RCC 7860 (cell line): ENCODE measurements at regions not wholly inside any gene's neighbourhood (a gene's known extent, or its start where the extent isn't known, plus 50 kb on each side); places are given as distances from the start of the nearest gene placed in this dataset.
A peak's percentile ranks its signal among the peaks of the same experiment; 100 is the strongest.
"Not testable (repeated sequence)": the region's sequence is repeated elsewhere in the genome, so short reads cannot be mapped to it uniquely, and the experiment has no call there.

Experiments used
- DNase-seq: peaks from one replicate; pipeline ENCODE4 v3.0.0-alpha.2; 2015; ENCODE audit warnings: low spot score
- FAIRE-seq: peaks from 2 replicates; lab custom pipeline; 2012; peaks lifted over from hg19 to GRCh38; lab: Jason Lieb, UNC

- no peak for FAIRE-seq
- DNase-seq = no peak
Measured at GRCh38 chr1:189696297-189696696, 781.4 kb downstream of the BRINP3 start.

- FAIRE-seq (no peak), DNase-seq (no peak)
Measured at GRCh38 chr1:189697113-189697512, 780.6 kb downstream of the BRINP3 start.

- FAIRE-seq = no peak
- no peak for DNase-seq
Measured at GRCh38 chr1:189701606-189702005, 776.1 kb downstream of the BRINP3 start.

GRCh38 chr1:189706594-189706993, 771.1 kb downstream of the BRINP3 start:
- DNase-seq = no peak
- FAIRE-seq = no peak

DNA sequence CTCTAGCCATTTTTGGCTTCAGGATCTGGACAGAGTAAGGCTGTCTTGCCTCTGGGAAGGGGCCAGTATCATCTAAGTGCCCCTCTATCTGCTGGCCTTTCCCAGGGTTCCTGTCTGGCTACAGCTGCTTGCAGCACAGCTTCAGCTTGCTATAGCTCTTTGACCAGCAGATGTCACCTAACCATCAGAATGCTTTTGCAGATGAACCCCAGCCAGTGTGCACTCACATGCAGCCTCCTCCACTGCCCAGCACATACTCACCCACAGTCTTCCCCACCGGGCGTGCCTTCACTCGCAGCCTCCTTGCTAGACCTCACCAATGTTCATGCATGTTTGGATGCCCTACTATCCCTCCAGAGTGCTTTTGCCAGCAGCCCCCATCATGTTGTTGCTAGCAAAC, 769.0 kb downstream of the BRINP3 start:
- no peak for FAIRE-seq
- DNase-seq = no peak

DNA sequence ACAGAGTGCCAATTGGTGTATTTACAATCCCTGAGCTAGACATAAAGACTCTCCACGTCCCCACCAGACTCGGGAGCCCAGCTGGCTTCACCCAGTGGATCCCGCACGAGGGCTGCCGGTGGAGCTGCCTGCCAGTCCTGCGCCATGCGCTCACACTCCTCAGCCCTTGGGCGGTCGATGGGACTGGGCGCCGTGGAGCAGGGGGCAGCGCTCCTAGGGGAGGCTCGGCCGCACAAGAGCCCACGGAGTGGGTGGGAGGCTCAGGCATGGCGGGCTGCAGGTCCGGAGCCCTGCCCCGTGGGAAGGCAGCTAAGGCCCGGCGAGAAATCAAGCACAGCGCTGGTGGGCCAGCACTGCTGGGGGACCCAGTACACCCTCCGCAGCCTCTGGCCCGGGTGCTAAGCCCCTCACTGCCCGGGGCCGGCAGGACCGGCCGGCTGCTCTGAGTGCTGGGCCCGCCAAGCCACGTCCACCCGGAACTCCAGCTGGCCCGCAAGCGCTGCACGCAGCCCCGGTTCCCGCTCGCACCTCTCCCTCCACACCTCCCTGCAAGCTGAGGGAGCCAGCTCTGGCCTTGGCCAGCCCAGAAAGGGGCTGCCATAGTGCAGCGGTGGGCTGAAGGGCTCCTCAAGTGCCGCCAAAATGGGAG, 759.4 kb downstream of the BRINP3 start:
- not testable (repeated sequence) for DNase-seq, FAIRE-seq

DNA sequence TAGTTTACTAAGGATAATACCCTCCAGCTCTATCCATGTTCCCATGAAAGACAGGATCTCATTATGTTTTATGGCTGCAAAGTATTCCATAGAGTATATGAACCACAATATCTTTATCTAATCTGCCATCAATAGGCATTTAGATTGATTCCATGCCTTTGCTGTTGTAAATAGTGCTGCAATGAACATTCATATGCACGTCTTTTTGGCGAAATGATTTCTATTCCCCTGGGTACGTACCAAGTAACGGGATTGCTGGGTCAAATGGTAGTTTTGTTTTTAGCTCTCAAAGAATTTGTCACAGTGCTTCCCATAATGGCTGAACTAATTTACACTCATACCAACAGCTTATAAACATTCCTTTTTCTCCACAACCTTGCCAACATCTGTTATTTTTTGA, 750.9 kb downstream of the BRINP3 start:
- no peak for DNase-seq

GRCh38 chr1:189751311-189751710, 726.4 kb downstream of the BRINP3 start:
- FAIRE-seq = peak; percentile 75

More for the DNA sequence above, 750.9 kb downstream of the BRINP3 start:
- no peak for FAIRE-seq

GRCh38 chr1:189752461-189752995, 725.1 kb downstream of the BRINP3 start:
- FAIRE-seq (no peak), DNase-seq (no peak)

More at GRCh38 chr1:189751311-189751710, 726.4 kb downstream of the BRINP3 start:
- peak; percentile 14 for DNase-seq

GRCh38 chr1:189755100-189755499, 722.6 kb downstream of the BRINP3 start:
- DNase-seq, FAIRE-seq: not testable (repeated sequence)

GRCh38 chr1:189764391-189765320, 713.0 kb downstream of the BRINP3 start:
- no peak for FAIRE-seq

DNA sequence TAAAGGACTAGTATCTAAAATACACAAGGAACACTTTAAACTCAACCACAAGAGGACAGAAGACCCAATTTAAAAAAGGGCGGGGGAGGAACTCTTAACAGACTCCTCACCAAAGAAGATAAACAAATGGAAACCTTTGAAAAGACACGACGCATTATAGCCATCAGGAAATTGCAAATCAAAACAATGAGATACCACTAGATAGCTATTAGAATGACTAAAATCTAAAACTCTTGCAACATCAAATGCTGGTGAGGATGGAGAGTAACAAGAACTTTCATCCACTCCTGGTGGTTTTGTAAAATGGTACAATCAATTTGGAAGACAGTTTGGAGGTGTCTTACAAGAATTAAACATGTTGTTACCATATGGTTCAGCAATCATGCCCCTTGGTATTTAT, 708.2 kb downstream of the BRINP3 start:
- DNase-seq (no peak), FAIRE-seq (no peak)

More at GRCh38 chr1:189764391-189765320, 713.0 kb downstream of the BRINP3 start:
- no peak for DNase-seq

GRCh38 chr1:189774721-189775287, 702.9 kb downstream of the BRINP3 start:
- DNase-seq = no peak
- FAIRE-seq = no peak

- no peak for FAIRE-seq
Measured at GRCh38 chr1:189775343-189775742, 702.3 kb downstream of the BRINP3 start.

DNA sequence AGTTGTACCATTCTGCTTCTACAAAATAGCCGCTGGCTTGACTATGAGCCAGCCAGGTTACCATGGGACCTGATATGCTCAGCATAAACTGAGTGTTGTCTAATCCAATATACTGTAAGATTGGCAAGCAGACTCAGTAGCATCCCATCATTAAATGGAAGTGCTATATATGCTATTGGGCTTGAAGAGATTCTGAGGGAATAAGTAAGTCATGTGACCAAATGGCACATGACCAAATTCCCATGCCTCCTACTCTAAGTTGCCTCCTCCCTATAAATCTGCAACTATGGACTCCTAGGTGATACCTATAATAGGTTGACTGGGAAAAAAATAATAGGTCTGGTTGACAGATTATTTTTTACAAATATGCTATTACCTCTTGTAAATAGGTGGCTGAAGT, 698.6 kb downstream of the BRINP3 start:
- DNase-seq (no peak), FAIRE-seq (no peak)

More at GRCh38 chr1:189775343-189775742, 702.3 kb downstream of the BRINP3 start:
- DNase-seq = peak; percentile 28

DNA sequence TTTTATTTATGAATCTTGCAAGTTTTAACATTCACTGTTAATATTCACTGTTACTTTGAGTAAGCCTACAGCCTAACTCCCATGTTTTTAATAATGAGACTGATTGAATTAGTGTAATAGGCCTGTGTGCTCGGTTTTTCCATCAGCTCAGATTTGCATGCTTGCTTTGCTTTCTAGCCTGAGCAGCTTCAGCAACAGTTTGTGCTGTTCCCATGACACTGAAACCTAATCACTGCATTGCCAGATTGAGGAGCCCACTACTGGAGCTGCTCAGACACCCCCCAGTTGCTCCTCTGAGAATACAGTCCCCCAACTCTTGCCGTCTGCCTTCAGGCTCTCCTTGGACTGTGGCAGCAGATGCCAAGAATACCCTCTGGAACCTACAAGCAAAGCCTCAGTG, 695.4 kb downstream of the BRINP3 start:
- DNase-seq (no peak), FAIRE-seq (no peak)

DNA sequence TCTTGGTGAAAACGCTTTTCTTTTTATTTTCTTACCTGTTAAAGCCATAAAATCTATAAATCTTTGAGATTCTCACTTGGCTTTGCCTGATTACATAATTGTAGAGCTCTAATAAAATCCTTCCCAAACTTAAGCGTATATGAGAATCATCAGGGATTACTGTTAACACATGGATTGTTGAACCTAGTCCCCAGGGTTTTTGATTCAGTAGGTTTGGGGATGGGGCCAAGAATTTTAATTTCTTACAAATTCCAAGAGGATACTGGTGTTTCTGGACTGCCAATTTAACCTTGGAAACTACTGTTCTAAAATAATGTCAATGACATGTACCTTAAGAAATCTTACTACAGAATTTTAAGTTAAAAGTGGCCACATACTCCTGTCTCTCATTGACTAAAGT, 694.2 kb downstream of the BRINP3 start:
- DNase-seq (no peak), FAIRE-seq (no peak)

- DNase-seq (no peak), FAIRE-seq (no peak)
Measured at GRCh38 chr1:189786761-189787160, 690.9 kb downstream of the BRINP3 start.

GRCh38 chr1:189787201-189787600, 690.5 kb downstream of the BRINP3 start:
- FAIRE-seq (no peak), DNase-seq (no peak)

DNA sequence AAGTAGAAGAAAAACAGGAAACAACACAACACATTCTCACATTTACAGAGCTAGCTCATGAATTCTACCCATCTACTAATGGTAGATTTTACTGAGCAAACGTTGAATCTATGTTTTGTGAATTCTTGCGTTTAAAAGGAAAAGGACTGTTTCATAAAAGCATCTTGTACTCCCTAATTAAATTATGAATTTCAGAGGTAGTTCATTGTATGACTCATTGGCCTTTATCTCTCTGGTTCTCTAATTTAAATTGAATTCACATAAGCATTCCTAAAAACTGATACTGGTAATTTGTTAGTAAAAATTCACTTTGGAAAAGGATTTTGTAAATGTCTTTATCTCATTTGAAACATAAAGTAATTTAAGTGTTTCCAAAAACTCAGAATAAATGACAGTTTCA, 687.3 kb downstream of the BRINP3 start:
- FAIRE-seq (no peak), DNase-seq (no peak)

DNA sequence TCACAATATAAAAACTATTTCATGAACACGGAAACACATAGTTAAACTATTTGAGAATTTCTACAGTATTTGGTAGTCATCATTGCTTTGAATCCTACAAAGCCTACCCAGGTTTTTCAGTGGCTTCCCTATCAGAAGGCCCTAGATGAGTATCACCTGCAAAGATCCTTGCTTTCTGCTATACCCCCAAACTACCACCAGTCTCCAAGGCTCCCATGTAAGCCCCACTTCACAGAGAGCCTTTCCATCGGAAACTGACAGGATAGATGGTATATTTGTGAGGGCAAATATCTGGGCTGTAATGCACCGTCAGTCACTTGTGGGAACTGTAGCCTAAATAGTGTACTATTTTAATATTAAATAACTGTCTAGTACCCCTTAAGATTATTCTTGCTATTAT, 674.3 kb downstream of the BRINP3 start:
- FAIRE-seq (no peak), DNase-seq (no peak)
